Right kidney (tissue), 1 donor: ENCODE measurements at regions not wholly inside any gene's neighbourhood (a gene's known extent, or its start where the extent isn't known, plus 50 kb on each side); places are given as distances from the start of the nearest gene placed in this dataset.
"Not testable (repeated sequence)": the region's sequence is repeated elsewhere in the genome, so short reads cannot be mapped to it uniquely, and the experiment has no call there.

Experiments used
- DNase-seq: peaks from one replicate; pipeline ENCODE4 v3.0.0-alpha.2; 2016

DNA sequence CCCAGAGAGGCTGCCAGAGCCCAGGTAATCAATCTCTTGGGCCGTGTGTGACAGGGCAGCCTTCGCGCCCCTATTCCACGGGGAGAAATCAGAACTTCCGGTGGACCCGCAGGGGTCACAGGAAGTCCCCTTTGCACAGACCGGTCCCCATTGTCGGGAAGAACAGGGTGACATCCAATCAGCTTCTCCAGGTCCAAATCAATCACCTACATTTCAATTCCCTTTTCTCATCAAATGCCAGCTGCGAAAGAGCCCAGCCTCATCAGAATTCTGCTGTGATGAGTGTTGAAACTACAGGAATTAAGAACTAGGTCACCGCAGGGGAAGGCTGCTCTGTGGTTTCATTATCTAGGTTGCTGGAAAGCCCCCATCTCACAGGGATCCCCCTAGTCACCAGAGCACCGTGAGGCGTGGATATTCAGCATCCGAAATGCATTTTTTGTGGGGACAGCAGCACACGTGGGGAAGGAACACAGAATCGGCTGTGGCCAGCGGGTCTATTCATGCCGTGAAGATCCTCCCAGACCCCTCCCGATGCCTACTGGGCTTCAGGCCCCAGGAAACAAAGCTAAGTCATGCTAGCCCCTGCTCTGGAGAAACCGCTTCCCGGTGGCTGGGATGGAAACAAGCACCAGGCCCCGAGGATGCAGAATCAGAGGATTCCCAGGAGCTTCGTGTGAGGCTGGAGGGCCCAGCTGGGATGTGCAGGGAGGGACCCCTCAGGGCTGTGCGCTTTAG lies 193.7 kb upstream of the ID2 start:
- DNase-seq, result no peak

GRCh38 chr2:8489221-8489620 lies 192.6 kb upstream of the ID2 start:
- DNase-seq, result no peak

DNA sequence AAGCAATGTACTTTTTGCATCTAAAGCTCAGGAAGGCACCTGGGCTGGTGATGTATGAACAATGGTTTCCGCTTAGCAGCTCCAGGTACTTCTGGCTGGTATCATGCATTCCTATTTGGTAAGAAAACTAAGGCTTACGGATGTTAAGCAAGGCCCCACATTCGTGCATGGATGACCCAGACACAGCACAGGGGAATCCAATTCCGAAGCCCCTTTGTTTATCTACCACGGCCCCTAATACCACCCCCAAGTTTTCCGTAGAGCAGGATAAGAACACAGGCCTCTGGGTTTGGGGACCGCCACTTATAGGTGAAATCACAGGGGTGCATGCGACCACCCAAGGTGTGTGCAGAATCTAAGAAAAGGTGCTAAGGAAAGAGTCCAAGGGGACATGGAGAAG lies 192.1 kb upstream of the ID2 start:
- no peak for DNase-seq

- no peak for DNase-seq
Observed at GRCh38 chr2:8490166-8490721, 191.6 kb upstream of the ID2 start.

- no peak for DNase-seq
Observed at GRCh38 chr2:8491296-8492027, 190.4 kb upstream of the ID2 start.

DNA sequence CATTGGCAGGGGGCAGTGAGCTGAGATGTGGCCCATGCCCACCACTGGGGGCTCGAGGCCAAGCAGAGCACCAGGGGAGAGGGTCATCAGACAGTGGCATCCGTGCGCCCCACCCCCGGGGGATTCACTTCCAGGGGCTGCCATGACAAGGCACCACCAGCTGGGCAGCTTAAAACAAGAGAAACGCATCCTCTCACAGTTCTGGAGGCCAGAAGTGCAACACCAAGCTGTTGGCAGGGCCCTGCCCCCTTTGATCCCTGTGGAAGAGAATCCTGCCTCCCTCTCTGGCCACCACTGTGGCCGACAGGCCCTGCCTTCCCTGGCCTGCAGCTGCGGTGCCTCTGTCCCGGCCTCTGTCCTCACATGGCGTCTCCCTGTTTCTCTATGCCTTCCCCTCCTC lies 187.7 kb upstream of the ID2 start:
- DNase-seq, result no peak

DNA sequence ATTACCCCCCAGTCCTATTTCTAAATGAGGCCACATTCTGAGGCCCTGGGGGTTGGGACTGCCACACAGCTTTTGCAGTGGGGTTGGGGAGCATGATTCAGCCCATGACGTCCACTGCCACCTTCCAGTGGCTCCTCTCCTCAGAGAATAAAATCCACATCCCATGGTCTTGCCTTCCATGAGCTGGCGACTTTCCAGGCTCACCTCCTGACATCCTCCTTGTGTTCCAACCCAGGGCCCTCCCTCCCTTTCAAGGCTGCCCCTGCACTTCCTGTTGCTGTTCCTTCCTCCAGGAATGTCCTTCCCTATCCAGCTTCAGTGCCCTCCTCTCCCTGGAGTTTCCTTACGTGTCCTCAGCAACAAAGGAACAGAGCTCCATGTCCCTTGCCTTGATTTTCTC lies 187.3 kb upstream of the ID2 start:
- DNase-seq, result no peak

DNA sequence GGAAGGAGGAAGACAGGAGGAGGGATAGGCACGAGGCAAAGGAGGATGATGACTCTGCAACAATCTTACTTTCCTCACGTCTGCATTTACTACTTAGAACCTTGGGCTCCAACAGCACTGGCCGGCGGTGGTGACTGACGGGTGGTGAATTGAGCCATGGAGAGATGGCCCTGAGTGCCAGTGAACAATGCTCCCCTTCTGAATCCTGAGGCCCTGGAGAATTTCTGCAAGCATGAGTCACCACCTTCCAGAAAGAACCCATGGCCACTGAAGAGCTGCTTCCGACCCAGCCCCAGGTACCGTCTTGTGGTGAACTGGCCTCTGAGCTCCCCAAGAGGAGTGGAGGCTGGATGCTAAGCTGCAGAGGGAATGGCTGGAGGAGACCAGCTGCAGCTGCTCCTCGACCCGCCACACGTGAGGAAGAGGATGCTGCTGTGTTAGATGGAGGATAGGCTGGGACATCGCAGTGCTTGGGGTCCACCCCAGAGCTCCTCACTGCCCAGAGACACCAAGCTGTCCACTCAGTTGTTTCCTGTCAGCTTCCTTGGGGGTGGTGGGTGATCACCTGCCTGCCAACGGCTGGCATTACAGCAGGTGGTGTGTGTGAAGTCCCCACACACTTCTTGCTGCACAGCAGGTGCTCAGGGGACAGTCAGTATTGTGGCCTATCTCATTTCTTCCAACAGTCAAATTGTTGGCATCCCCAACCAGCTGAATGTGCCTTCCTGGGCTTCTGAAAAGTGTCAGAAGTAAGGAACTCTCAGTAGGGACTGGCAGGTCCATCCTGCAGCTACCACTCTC lies 186.5 kb upstream of the ID2 start:
- DNase-seq, result no peak

- no peak for DNase-seq
Observed at GRCh38 chr2:8496079-8496478, 185.8 kb upstream of the ID2 start.

GRCh38 chr2:8496617-8497016 lies 185.2 kb upstream of the ID2 start:
- DNase-seq, result no peak

DNA sequence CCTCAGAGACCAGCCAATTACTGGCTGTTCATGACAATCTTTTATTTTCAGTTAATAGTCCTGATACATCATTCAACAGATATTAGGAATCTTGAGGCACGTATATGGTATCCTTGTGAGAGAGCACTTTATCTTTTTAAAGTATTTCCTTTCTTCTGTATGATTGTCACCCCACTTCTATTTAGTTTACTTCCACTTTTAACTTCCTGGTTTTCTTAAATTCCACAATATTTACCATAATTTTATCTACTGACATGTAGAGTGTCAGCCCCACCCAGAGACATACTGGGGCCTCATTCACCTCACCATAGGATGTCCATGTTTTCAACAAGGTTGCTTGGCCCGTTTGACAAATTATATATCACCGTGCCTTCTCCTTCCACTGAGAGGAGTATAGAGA lies 182.9 kb upstream of the ID2 start:
- no peak for DNase-seq

DNA sequence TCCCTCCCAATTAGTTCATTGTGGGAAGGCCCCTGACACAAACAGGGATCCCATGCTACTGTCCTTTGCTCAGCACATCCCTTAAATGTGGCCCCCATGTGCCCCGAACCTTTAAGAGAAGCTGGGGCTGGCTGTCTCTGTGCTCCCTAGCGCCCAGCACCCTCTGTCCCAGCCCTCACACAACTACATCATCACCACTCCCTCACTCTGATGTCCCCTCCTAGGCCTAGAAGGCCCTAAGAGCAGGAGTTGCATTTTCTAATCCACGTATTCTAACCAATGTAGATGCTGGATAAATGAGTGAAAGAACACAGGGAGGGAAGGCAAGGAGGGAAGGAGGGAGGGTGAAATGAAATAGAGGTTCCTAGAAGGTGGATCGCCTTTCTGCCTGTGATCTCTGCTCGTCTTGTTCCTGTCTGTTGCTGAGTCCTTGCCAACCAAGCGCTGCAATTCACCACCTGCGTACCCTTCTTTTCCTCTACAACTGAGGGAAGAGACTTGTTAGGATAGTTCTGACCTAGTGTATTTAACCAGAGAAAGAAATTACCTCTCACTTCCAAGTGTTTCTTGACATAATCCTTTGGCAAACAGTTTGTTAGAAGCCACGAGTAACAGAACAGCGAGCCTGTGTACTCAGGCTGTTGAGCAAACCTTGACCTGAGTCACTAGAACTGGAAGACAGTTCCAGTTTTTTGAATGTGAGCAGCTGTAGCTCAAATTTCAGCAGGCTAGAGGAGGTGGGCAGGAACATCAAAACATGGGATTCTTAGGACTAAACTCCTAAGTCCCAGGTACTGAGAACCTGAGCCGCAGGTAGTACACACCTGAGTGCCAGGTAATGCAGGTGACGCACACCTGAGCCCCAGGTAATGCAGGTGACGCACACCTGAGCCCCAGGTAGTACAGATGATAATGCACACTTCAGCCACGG lies 181.5 kb upstream of the ID2 start:
- no peak for DNase-seq

DNA sequence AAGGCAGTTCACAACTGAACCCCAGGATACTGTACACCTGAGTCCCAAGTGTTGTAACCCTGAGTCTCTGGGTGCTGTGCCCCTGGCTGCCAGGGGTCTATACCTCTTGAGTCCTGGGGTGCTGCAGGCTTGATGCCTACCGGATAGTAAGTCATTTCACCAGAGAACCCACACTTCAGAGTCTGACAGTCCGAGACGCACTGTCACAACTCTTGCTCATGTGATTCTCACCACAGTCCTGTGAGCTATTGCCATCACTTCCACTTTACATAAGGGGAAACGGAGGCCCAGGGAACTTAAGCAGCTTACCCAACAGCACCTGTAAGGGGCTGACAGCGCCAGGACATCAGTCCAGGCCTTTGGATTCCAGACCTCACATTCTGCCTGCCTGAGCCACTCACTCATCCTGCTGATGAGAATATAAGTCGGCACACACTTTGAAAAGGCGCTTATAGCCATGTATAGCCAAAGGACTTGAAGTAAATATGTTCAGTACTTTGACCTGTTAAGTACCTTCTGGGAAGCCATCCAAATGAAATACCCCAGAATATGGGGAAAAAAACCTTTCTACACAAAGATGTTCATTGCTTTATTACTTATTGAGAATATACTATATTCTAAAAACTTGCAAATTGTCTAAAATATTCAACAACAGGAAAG lies 180.7 kb upstream of the ID2 start:
- DNase-seq, result no peak

DNA sequence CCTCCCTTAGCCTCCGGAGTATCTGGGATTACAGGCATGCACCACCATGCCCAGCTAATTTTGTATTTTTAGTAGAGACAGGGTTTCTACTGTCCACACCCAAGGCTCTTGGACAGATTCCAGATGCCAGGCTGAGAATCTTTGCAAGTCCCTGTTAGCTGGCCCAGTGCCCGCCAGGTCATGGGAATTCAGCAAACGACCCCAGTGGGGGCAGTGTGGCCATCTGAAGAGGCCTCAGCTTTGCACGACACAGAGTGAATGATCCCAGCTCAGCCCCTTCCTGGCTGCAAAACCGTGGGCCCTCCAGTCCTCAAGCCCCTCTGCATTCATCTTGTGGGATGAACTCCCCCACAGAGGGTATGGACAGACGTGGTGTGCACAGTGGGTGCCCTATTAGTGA lies 179.5 kb upstream of the ID2 start:
- DNase-seq, result no peak

- DNase-seq, result no peak
Observed at GRCh38 chr2:8505311-8505920, 176.4 kb upstream of the ID2 start.

GRCh38 chr2:8506746-8507145 lies 175.1 kb upstream of the ID2 start:
- DNase-seq, result no peak

DNA sequence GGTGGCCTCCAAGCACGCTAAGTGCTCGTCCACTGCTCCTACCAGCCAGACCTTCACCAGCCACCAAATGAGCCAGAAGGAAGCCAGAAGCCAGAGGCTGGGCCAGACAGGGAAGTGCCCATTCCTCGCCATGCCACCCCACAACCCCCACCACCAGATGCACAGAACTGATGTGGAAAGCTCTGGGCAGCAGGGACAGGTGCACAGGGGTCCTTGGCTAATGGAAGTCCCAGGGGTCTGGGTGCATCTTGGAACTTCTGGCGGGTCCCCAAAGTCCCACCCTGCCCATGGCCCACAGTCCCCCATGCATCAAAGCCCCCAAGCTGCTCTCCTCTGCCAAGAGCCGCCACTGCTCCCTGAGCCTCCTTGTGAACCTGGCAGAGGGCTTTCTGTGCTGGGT lies 173.1 kb upstream of the ID2 start:
- DNase-seq, result no peak

DNA sequence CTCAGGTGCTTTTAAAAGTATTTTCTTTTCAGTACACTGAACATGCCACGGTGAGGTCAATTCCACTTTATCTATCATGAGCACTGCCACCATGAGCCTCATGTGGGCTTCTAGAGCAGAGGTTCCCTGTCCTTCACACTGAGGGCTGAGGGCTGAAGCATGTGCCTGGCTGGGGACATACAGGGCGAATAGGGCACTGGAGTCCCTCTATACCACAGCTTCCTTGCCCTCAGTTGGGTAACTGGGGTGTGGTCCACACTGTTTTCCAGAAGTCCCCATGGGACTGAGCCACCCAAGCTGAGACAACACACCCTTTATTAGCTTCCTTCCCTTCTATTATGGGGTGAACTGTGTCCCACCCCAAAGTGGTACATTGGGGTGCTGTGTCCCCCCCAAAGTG lies 172.2 kb upstream of the ID2 start:
- DNase-seq, result no peak

DNA sequence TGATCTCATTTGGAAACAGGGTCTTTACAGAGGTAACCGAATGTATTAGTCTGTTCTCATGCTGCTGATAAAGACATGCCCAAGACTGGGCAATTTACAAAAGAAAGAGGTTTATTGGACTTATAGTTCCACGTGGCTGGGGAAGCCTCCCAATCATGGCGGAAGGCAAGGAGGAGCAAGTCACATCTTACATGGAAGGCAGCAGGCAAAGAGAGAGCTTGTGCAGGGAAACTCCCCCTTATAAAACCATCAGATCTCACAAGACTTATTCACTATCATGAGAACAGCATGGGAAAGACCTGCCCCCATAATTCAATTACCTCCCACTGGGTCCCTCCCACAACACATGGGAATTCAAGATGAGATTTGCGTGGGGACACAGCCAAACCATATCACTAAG lies 171.8 kb upstream of the ID2 start:
- DNase-seq, result not testable (repeated sequence)

DNA sequence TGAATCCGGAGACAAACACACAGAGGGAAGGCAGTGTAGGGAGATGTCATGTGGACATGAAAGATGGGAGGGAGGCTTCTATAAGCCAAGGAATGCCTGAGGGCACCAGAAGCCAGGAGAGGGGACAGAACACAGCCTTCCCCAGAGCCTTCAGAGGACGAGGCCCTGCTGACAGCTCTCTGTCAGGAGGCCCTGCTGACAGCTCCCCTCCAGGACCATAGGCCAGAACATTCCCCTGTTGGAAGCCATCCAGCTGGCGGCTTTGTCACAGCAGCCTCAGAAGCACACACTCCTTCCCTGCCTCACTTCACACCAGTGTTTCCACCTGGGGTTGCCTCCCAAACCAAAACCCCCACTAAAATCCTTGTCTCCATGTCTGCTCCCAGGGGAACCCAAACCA lies 171.3 kb upstream of the ID2 start:
- no peak for DNase-seq
